ENCODE measurements at regions not wholly inside any gene's neighbourhood (a gene's known extent, or its start where the extent isn't known, plus 50 kb on each side); places are given as distances from the start of the nearest gene placed in this dataset.

- ATAC-seq (no peak), DNase-seq (no peak)
- H3K4me1 Mint-ChIP-seq (ENCODE audit: low read depth) = peaks cover 13% of the 10 kb centered on the region
- no peak overlapping the region for H3K4me3 Mint-ChIP-seq
- H3K27me3 Mint-ChIP-seq (ENCODE audit: low read depth) = peaks cover 21% of the 10 kb centered on the region
- peaks cover under 1% of the 10 kb centered on the region for H3K9me3 Mint-ChIP-seq
- no peaks in the 10 kb centered on the region for H3K36me3 Mint-ChIP-seq (ENCODE audit: insufficient read depth)
These were observed 51.6 kb upstream of the LINC01488 start for GRCh38 chr11:69429716-69430491.

- Mint-ChIP-seq H3K4me1 (ENCODE audit: low read depth) (peaks cover 10% of the 10 kb centered on the region), H3K4me3 (no peak overlapping the region), H3K36me3 (ENCODE audit: insufficient read depth) (no peaks in the 10 kb centered on the region), H3K9me3 (no peaks in the 10 kb centered on the region), H3K27me3 (ENCODE audit: low read depth) (peaks cover 25% of the 10 kb centered on the region)
- ATAC-seq = no peak
- DNase-seq = no peak
These were observed 50.9 kb upstream of the LINC01488 start for GRCh38 chr11:69430566-69430965.

- no peaks in the 10 kb centered on the region for H3K36me3 Mint-ChIP-seq (ENCODE audit: insufficient read depth)
- H3K4me3 Mint-ChIP-seq = no peak overlapping the region
- H3K27me3 Mint-ChIP-seq (ENCODE audit: low read depth) = peaks cover 25% of the 10 kb centered on the region
- DNase-seq (no peak), ATAC-seq (no peak)
- H3K9me3 Mint-ChIP-seq = no peaks in the 10 kb centered on the region
- peaks cover 4% of the 10 kb centered on the region for H3K4me1 Mint-ChIP-seq (ENCODE audit: low read depth)
These were observed 50.3 kb upstream of the LINC01488 start for GRCh38 chr11:69431136-69431535.
